K562 (cell line): ENCODE measurements at regions not wholly inside any gene's neighbourhood (a gene's known extent, or its start where the extent isn't known, plus 50 kb on each side); places are given as distances from the start of the nearest gene placed in this dataset.

ENCODE experiments used
- ATAC-seq: fragments of 200-7000 bp; cut with Tn5 transposase; 3 replicates; pipeline ENCODE4 v1.9.1; 2020; ENCODE audit warnings: moderate library complexity
- BruUV-seq: library from RNA; stranded (reverse); fragments of 400-500 nt; replicated peaks from 2 replicates; lab custom pipeline; 2021; lab: Mats Ljungman, UMichigan
- CTCF ChIA-PET: fragments of 300-600 bp; formaldehyde crosslinking; extraction: SDS; loops from one replicate; lab custom pipeline; 2021; ENCODE audit warnings: low intra/inter-chr PET ratio; lab: Yijun Ruan, JAX
- POLR2A ChIA-PET: fragments of 300-600, 350-650 bp; sonication (Branson Sonifier 250); formaldehyde crosslinking; extraction: SDS; loops from one replicate; lab custom pipeline; 2021; ENCODE audit warnings: antibody characterized with exemption, inconsistent platforms; lab: Yijun Ruan, JAX
- DNase-seq, 4 experiments: peaks; one replicate each; pipeline versions ENCODE4 v3.0.0 to v3.0.0-alpha.2; 2011 to 2018; ENCODE audit warnings: low spot score in 3 of 4, mixed read lengths in 3 of 4; ENCODE audit errors: extremely low read depth in 1 of 4
- FAIRE-seq: peaks from 2 replicates; lab custom pipeline; 2011; peaks lifted over from hg19 to GRCh38; lab: Jason Lieb, UNC
- H2AFZ ChIP-seq: 2 replicates; pipeline ENCODE4 v1.6.0; 2011; ENCODE audit warnings: low read depth, low read length, control low read depth, inconsistent platforms
- H3K27ac ChIP-seq: fragments of 200-600 bp; 3 replicates; pipeline ENCODE4 v1.8.0; 2011; ENCODE audit warnings: low read depth, mild to moderate bottlenecking, control low read depth, inconsistent platforms, low read length, moderate library complexity, mixed read lengths; ENCODE audit errors: extremely low read depth
- H3K27me3 ChIP-seq, 2 experiments: fragments of 300-600 bp in 1 of 2; 2 replicates in 1 of 2; 3 replicates in 1 of 2; pipeline versions ENCODE4 v1.6.0 to v1.8.0; 2011; ENCODE audit warnings: inconsistent platforms in 2 of 2, low read length in 2 of 2, mild to moderate bottlenecking in 1 of 2, mixed read lengths in 1 of 2, moderate library complexity in 1 of 2; ENCODE audit not compliant: control insufficient read depth in 2 of 2, insufficient read depth in 2 of 2
- H3K36me3 ChIP-seq: fragments of 300-600 bp; 3 replicates; pipeline ENCODE4 v1.8.0; 2011; ENCODE audit warnings: mild to moderate bottlenecking, low read length, inconsistent platforms; ENCODE audit not compliant: control insufficient read depth, insufficient read depth
- H3K4me1 ChIP-seq, 2 experiments: fragments of 200-600 bp in 1 of 2; replicated peaks in 1 of 2; 2 replicates in 1 of 2; 3 replicates in 1 of 2; pipeline versions ENCODE4 v1.5.1 to v1.8.0; 2011; ENCODE audit warnings: inconsistent platforms in 2 of 2, low read length in 2 of 2, mild to moderate bottlenecking in 1 of 2, mixed read lengths in 1 of 2, moderate library complexity in 1 of 2; ENCODE audit not compliant: control insufficient read depth in 2 of 2, insufficient read depth in 2 of 2
- H3K4me2 ChIP-seq: 2 replicates; pipeline ENCODE4 v1.6.1; 2011; ENCODE audit warnings: low read length, control low read depth, inconsistent platforms, mixed read lengths; ENCODE audit not compliant: insufficient read depth
- H3K4me3 ChIP-seq: fragments of 200-600 bp; sonication (generic), shearing (Covaris generic); 2 replicates; pipeline ENCODE4 v1.5.1; 2016; ENCODE audit warnings: control low read depth, inconsistent platforms
- H3K79me2 ChIP-seq: fragments of 200-600 bp; 3 replicates; pipeline ENCODE4 v1.8.0; 2011; ENCODE audit warnings: low read length, inconsistent platforms; ENCODE audit not compliant: control insufficient read depth, insufficient read depth
- H3K9ac ChIP-seq, 2 experiments: 2 replicates each; pipeline versions ENCODE4 v1.6.0 to v1.6.1; 2011; ENCODE audit warnings: low read depth in 2 of 2, low read length in 2 of 2, control low read depth in 1 of 2, inconsistent platforms in 1 of 2, mild to moderate bottlenecking in 1 of 2, mixed read lengths in 1 of 2; ENCODE audit not compliant: insufficient read depth in 1 of 2
- H3K9me1 ChIP-seq: one replicate; pipeline ENCODE4 v1.6.0; 2011; ENCODE audit warnings: inconsistent platforms, mild to moderate bottlenecking, low read length, moderate library complexity; ENCODE audit not compliant: control insufficient read depth, insufficient read depth
- H3K9me3 ChIP-seq: replicated peaks from 2 replicates; pipeline ENCODE4 v1.5.1; 2011; ENCODE audit warnings: low read depth, low read length, inconsistent platforms; ENCODE audit not compliant: control insufficient read depth, insufficient read depth
- H4K20me1 ChIP-seq: replicated peaks from 2 replicates; pipeline ENCODE4 v1.6.1; 2011; ENCODE audit warnings: low read length, inconsistent platforms, mixed read lengths; ENCODE audit not compliant: control insufficient read depth, insufficient read depth
- ADNP ChIP-seq: fragments of 200-800 bp; sonication (Bioruptor generic); IDR thresholded peaks from 2 replicates; pipeline ENCODE4 v1.6.1; 2016; ENCODE audit warnings: missing genetic modification characterization, missing compliant biosample characterization
- ELF4 ChIP-seq: fragments of 450-650 bp; formaldehyde crosslinking; IDR thresholded peaks from 2 replicates; pipeline ENCODE4 v1.4.0; 2022; ENCODE audit warnings: missing genetic modification characterization
- HOXB6 ChIP-seq: fragments of 250-450 bp; sonication (Bioruptor Pico); IDR thresholded peaks from 2 replicates; pipeline ENCODE4 v1.5.1; 2022; ENCODE audit warnings: mild to moderate bottlenecking, borderline replicate concordance
- KDM2B ChIP-seq: fragments of 250-450 bp; sonication (Bioruptor Pico); IDR thresholded peaks from 2 replicates; pipeline ENCODE4 v1.8.0; 2021; ENCODE audit warnings: mild to moderate bottlenecking, moderate library complexity
- MAFK ChIP-seq: IDR thresholded peaks from 2 replicates; pipeline ENCODE4 v1.6.1; 2011; ENCODE audit warnings: low read length, improper control_type of control experiment
- RFX7 ChIP-seq: fragments of 250-450 bp; sonication (Bioruptor Pico); IDR thresholded peaks from 2 replicates; pipeline ENCODE4 v1.5.1; 2021; ENCODE audit warnings: mild to moderate bottlenecking
- U2AF2 ChIP-seq: fragments of 200-400 bp; formaldehyde crosslinking; optimal IDR thresholded peaks from 2 replicates; pipeline ENCODE3; 2017; ENCODE audit warnings: low read depth, mild to moderate bottlenecking, low read length
- ZNF143 ChIP-seq: sonication (generic); formaldehyde crosslinking; IDR thresholded peaks from 2 replicates; pipeline ENCODE4 v1.9.0; 2022; ENCODE audit warnings: mild to moderate bottlenecking, missing genetic modification reagents
- WGBS: fragments of 100-300 bp; shearing (Covaris generic); methylation state at CpG from one replicate; pipeline ENCODE4 v1.1.6; 2016; ENCODE audit warnings: low coverage, mixed read lengths; ENCODE audit not compliant: insufficient coverage; ENCODE audit errors: missing lambda C conversion rate; 5-methylcytosine and 5-hydroxymethylcytosine counted together
- in situ Hi-C: fragments of 300-500 bp; cut with MboI; formaldehyde crosslinking; loops from 4 replicates; pipeline ENCODE4 v1.15.0; 2018; ENCODE audit warnings: inconsistent platforms, mixed read lengths
- intact Hi-C: fragments of 100-400 bp; cut with micrococcal nuclease; formaldehyde crosslinking; loops from 2 replicates; pipeline ENCODE4 v1.14.2; 2022
- TF ChIP-seq, protein P1 (sequence below): fragments of 250-450 bp; sonication (Bioruptor Pico); IDR thresholded peaks from 2 replicates; pipeline ENCODE4 v1.4.0; 2020; ENCODE audit warnings: mild to moderate bottlenecking, moderate library complexity
- TF ChIP-seq, protein P2 (sequence below): fragments of 450-650 bp; conservative IDR thresholded peaks from 2 replicates; pipeline ENCODE4 v1.6.1; 2016; ENCODE audit warnings: missing genetic modification characterization, low read depth, mild to moderate bottlenecking, missing compliant biosample characterization, moderate library complexity
- TF ChIP-seq, protein P3 (sequence below): fragments of 200-800 bp; sonication (Bioruptor generic); IDR thresholded peaks from 2 replicates; pipeline ENCODE4 v1.6.1; 2016; ENCODE audit warnings: missing genetic modification characterization, missing compliant biosample characterization

DNA sequence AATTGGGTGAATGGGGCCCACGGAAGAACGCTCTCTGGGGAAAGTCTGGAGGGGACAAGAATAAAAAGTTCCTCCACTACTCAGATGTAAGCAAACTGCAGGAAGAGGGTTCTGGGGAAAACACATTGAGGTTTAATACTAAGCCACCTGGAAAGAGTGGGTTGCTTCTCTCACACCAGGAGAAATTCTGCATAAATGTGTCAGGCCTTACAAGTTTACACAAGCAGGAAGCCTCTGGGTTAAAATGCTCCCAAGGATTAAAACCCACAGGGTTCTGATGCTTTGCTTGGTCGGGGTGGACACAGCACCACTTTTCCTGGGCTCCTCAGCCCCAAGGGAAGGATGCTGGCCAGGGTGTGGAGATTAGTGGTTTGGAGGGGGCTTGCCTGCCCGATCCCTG is 122.1 kb upstream of the SLC22A23 start:
- H3K36me3 ChIP-seq = no peaks in the 10 kb centered on the region
- TF ChIP-seq KDM2B (CRISPR knock-in tag) = no peak
- no peak for TF ChIP-seq ELF4
- no peak for TF ChIP-seq U2AF2
- TF ChIP-seq HOXB6 (CRISPR knock-in tag) = no peak
- TF ChIP-seq MAFK = no peak
- TF ChIP-seq ZNF143 (CRISPR knock-in tag) = no peak
- no peak for TF ChIP-seq RFX7
- TF ChIP-seq, protein P1, sequence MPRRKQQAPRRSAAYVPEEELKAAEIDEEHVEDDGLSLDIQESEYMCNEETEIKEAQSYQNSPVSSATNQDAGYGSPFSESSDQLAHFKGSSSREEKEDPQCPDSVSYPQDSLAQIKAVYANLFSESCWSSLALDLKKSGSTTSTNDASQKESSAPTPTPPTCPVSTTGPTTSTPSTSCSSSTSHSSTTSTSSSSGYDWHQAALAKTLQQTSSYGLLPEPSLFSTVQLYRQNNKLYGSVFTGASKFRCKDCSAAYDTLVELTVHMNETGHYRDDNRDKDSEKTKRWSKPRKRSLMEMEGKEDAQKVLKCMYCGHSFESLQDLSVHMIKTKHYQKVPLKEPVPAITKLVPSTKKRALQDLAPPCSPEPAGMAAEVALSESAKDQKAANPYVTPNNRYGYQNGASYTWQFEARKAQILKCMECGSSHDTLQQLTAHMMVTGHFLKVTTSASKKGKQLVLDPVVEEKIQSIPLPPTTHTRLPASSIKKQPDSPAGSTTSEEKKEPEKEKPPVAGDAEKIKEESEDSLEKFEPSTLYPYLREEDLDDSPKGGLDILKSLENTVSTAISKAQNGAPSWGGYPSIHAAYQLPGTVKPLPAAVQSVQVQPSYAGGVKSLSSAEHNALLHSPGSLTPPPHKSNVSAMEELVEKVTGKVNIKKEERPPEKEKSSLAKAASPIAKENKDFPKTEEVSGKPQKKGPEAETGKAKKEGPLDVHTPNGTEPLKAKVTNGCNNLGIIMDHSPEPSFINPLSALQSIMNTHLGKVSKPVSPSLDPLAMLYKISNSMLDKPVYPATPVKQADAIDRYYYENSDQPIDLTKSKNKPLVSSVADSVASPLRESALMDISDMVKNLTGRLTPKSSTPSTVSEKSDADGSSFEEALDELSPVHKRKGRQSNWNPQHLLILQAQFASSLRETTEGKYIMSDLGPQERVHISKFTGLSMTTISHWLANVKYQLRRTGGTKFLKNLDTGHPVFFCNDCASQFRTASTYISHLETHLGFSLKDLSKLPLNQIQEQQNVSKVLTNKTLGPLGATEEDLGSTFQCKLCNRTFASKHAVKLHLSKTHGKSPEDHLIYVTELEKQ (CRISPR knock-in tag) = no peak
- TF ChIP-seq, protein P2, sequence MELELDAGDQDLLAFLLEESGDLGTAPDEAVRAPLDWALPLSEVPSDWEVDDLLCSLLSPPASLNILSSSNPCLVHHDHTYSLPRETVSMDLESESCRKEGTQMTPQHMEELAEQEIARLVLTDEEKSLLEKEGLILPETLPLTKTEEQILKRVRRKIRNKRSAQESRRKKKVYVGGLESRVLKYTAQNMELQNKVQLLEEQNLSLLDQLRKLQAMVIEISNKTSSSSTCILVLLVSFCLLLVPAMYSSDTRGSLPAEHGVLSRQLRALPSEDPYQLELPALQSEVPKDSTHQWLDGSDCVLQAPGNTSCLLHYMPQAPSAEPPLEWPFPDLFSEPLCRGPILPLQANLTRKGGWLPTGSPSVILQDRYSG = no peak
- no peak for TF ChIP-seq ADNP (tag)
- TF ChIP-seq, protein P3, sequence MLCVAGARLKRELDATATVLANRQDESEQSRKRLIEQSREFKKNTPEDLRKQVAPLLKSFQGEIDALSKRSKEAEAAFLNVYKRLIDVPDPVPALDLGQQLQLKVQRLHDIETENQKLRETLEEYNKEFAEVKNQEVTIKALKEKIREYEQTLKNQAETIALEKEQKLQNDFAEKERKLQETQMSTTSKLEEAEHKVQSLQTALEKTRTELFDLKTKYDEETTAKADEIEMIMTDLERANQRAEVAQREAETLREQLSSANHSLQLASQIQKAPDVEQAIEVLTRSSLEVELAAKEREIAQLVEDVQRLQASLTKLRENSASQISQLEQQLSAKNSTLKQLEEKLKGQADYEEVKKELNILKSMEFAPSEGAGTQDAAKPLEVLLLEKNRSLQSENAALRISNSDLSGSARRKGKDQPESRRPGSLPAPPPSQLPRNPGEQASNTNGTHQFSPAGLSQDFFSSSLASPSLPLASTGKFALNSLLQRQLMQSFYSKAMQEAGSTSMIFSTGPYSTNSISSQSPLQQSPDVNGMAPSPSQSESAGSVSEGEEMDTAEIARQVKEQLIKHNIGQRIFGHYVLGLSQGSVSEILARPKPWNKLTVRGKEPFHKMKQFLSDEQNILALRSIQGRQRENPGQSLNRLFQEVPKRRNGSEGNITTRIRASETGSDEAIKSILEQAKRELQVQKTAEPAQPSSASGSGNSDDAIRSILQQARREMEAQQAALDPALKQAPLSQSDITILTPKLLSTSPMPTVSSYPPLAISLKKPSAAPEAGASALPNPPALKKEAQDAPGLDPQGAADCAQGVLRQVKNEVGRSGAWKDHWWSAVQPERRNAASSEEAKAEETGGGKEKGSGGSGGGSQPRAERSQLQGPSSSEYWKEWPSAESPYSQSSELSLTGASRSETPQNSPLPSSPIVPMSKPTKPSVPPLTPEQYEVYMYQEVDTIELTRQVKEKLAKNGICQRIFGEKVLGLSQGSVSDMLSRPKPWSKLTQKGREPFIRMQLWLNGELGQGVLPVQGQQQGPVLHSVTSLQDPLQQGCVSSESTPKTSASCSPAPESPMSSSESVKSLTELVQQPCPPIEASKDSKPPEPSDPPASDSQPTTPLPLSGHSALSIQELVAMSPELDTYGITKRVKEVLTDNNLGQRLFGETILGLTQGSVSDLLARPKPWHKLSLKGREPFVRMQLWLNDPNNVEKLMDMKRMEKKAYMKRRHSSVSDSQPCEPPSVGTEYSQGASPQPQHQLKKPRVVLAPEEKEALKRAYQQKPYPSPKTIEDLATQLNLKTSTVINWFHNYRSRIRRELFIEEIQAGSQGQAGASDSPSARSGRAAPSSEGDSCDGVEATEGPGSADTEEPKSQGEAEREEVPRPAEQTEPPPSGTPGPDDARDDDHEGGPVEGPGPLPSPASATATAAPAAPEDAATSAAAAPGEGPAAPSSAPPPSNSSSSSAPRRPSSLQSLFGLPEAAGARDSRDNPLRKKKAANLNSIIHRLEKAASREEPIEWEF (CRISPR knock-in tag) = no peak

More for the DNA sequence above, 122.1 kb upstream of the SLC22A23 start:
- no peak for FAIRE-seq
- Histone ChIP-seq H3K79me2 (no peaks in the 10 kb centered on the region), H3K9ac (no peak overlapping the region), H3K9me3 (no peaks in the 10 kb centered on the region), H3K27me3 (peaks cover 42 to 60% of the 10 kb centered on the region in 2 experiments), H4K20me1 (no peaks in the 10 kb centered on the region), H3K4me1 (peaks cover 0 to 4% of the 10 kb centered on the region in 2 experiments; a peak in 1 of 5 replicates), H3K9me1 (no peaks in the 10 kb centered on the region), H3K27ac (no peak overlapping the region), H3K4me2 (no peak overlapping the region), H3K4me3 (no peak overlapping the region), H2AFZ (no peak overlapping the region)
- no peak for DNase-seq
- 3% methylated on average over 4 of the region's 4 CpGs for WGBS
- ChIA-PET CTCF (no interaction called here), POLR2A (interaction anchor here (0.8 to 1.3 kb wide), 2 partner anchors 10 to 30 kb away, joined by 3 read pairs; no protein-coding TSS in a partner anchor)
- BruUV-seq = no TSS peak
- in situ Hi-C loops = no loop called here
- intact Hi-C loops = no loop called here
- no peak; the same call in 2 of the 3 replicates for ATAC-seq
